ENCODE measurements at regions not wholly inside any gene's neighbourhood (a gene's known extent, or its start where the extent isn't known, plus 50 kb on each side); places are given as distances from the start of the nearest gene placed in this dataset.

DNA sequence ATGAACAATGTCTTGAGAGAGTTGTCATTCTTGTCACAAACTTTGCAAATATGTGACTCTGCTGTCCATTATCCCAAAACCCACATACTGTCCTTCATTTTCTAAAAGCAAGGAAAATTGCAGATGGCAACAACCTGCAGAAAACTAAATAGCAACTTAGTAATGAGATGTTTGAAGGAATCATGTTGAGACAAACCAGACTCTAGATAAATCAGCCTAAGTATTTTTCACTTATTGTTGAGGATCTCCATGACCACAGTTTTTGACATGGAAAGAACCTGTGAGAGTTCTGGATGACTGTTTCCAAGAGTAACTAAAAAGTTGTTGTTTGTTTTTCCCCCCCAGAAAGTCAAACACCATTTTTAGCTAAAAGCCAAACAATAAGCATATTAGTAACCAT is 535.2 kb upstream of the ZNF608 start:
- TF ChIP-seq, protein P1, sequence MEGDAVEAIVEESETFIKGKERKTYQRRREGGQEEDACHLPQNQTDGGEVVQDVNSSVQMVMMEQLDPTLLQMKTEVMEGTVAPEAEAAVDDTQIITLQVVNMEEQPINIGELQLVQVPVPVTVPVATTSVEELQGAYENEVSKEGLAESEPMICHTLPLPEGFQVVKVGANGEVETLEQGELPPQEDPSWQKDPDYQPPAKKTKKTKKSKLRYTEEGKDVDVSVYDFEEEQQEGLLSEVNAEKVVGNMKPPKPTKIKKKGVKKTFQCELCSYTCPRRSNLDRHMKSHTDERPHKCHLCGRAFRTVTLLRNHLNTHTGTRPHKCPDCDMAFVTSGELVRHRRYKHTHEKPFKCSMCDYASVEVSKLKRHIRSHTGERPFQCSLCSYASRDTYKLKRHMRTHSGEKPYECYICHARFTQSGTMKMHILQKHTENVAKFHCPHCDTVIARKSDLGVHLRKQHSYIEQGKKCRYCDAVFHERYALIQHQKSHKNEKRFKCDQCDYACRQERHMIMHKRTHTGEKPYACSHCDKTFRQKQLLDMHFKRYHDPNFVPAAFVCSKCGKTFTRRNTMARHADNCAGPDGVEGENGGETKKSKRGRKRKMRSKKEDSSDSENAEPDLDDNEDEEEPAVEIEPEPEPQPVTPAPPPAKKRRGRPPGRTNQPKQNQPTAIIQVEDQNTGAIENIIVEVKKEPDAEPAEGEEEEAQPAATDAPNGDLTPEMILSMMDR (IDR thresholded peaks at IDR 0.05): no peak
- no peak for TF ChIP-seq POLR2A (IDR thresholded peaks at IDR 0.05)
